ENCODE measurements at regions not wholly inside any gene's neighbourhood (a gene's known extent, or its start where the extent isn't known, plus 50 kb on each side); places are given as distances from the start of the nearest gene placed in this dataset.
"Not testable (repeated sequence)": the region's sequence is repeated elsewhere in the genome, so short reads cannot be mapped to it uniquely, and the experiment has no call there.

DNA sequence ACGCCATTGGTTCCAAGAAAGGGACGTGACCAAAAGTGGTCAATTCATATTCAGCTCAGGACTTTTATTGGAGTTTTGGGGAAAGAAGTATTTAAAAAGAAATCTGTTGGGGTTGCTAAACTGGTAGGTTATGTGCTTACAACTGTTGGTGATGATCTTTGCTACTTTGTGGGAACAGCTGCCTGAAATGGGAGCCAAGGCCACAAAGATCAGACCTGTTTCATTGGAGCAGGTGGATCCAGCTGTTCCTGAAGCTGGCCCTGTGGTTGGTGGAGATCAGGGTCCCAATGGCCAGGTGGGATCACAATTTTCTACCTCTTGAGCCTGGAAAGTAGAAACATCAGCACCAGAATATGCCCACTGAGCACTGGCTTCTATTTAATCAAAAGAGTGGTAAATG lies 144.5 kb downstream of the PSAT1 start:
- intact Hi-C loops (cut with micrococcal nuclease; ENCODE audit: unreplicated experiment), result no loop called here

DNA sequence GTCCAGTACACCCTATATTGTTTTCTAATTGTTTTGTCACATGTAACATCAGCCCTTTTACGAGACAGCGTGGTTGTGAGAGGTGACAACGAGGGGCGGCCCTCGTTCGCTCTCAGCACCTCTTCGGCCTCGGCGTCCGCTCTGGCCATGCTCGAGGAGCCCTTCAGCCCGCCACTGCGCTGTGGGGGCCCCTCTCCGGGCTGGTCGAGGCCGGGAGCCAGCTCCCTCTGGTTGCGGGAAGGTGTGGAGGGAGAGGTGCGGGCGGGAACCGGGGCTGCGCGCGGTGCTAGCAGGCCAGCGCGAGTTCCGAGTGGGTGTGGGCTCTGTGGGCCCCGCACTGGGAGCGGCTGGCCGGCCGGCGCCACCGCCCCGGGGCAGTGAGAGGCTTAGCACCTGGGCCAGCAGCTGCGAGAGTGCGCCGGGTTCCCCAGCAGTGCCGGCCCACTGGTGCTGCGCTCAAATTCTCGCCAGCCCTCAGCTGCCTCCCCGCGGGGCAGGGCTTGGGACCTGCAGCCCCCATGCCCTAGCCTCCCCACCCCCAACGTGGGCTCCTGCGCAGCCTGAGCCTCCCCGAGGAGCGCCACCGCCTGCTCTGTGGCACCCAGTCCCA lies 145.0 kb downstream of the PSAT1 start:
- CTCF ChIA-PET, result no interaction called here
- no TSS peak for BruUV-seq (replicated peaks)
- no peaks in the 10 kb centered on the region for H3K36me3 Mint-ChIP-seq (ENCODE audit: insufficient read depth, unreplicated experiment)
- TF ChIP-seq, protein P1, sequence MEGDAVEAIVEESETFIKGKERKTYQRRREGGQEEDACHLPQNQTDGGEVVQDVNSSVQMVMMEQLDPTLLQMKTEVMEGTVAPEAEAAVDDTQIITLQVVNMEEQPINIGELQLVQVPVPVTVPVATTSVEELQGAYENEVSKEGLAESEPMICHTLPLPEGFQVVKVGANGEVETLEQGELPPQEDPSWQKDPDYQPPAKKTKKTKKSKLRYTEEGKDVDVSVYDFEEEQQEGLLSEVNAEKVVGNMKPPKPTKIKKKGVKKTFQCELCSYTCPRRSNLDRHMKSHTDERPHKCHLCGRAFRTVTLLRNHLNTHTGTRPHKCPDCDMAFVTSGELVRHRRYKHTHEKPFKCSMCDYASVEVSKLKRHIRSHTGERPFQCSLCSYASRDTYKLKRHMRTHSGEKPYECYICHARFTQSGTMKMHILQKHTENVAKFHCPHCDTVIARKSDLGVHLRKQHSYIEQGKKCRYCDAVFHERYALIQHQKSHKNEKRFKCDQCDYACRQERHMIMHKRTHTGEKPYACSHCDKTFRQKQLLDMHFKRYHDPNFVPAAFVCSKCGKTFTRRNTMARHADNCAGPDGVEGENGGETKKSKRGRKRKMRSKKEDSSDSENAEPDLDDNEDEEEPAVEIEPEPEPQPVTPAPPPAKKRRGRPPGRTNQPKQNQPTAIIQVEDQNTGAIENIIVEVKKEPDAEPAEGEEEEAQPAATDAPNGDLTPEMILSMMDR (IDR thresholded peaks at IDR 0.05; ENCODE audit: unreplicated experiment), result no peak
- intact Hi-C loops (cut with micrococcal nuclease; ENCODE audit: unreplicated experiment), result no loop called here
- H3K9me3 Mint-ChIP-seq (ENCODE audit: low read depth, unreplicated experiment), result no peaks in the 10 kb centered on the region
- no peaks in the 10 kb centered on the region for H3K4me1 Mint-ChIP-seq (ENCODE audit: low read depth, unreplicated experiment)
- no peak overlapping the region for H3K27ac Mint-ChIP-seq (ENCODE audit: unreplicated experiment)
- peaks cover 45% of the 10 kb centered on the region for H3K27me3 Mint-ChIP-seq (ENCODE audit: unreplicated experiment)
- no peak overlapping the region for H3K4me3 Mint-ChIP-seq (ENCODE audit: low read depth, unreplicated experiment)
- DNase-seq, result no peak

More for the DNA sequence above, 144.5 kb downstream of the PSAT1 start:
- DNase-seq, result no peak
- H3K36me3 Mint-ChIP-seq (ENCODE audit: insufficient read depth, unreplicated experiment), result no peaks in the 10 kb centered on the region
- TF ChIP-seq, protein P1 (IDR thresholded peaks at IDR 0.05; ENCODE audit: unreplicated experiment), result no peak
- CTCF ChIA-PET, result no interaction called here
- no peaks in the 10 kb centered on the region for H3K9me3 Mint-ChIP-seq (ENCODE audit: low read depth, unreplicated experiment)
- H3K4me1 Mint-ChIP-seq (ENCODE audit: low read depth, unreplicated experiment), result no peaks in the 10 kb centered on the region
- no peak overlapping the region for H3K4me3 Mint-ChIP-seq (ENCODE audit: low read depth, unreplicated experiment)
- peaks cover 50% of the 10 kb centered on the region for H3K27me3 Mint-ChIP-seq (ENCODE audit: unreplicated experiment)
- no peak overlapping the region for H3K27ac Mint-ChIP-seq (ENCODE audit: unreplicated experiment)
- no TSS peak for BruUV-seq (replicated peaks)

DNA sequence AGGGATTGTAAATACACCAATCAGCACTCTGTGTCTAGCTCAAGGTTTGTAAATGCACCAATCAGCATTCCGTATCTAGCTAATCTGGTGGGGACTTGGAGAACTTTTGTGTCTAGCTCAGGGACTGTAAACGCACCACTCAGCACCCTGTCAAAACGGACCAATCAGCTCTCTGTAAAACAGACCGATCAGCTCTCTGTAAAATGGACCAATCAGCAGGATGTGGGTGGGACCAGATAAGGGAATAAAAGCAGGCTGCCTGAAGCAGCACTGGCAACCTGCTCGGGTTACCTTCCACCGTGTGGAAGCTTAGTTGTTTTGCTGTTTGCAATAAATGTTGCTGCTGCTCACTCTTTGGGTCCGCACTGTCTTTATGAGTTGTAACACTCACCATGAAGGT lies 145.7 kb downstream of the PSAT1 start:
- intact Hi-C loops (cut with micrococcal nuclease; ENCODE audit: unreplicated experiment); H3K4me1 Mint-ChIP-seq (ENCODE audit: low read depth, unreplicated experiment); DNase-seq; H3K27ac Mint-ChIP-seq (ENCODE audit: unreplicated experiment); H3K9me3 Mint-ChIP-seq (ENCODE audit: low read depth, unreplicated experiment); CTCF ChIA-PET; BruUV-seq (replicated peaks); H3K4me3 Mint-ChIP-seq (ENCODE audit: low read depth, unreplicated experiment); H3K36me3 Mint-ChIP-seq (ENCODE audit: insufficient read depth, unreplicated experiment): not testable (repeated sequence)
- H3K27me3 Mint-ChIP-seq (ENCODE audit: unreplicated experiment), result peaks cover 39% of the 10 kb centered on the region

DNA sequence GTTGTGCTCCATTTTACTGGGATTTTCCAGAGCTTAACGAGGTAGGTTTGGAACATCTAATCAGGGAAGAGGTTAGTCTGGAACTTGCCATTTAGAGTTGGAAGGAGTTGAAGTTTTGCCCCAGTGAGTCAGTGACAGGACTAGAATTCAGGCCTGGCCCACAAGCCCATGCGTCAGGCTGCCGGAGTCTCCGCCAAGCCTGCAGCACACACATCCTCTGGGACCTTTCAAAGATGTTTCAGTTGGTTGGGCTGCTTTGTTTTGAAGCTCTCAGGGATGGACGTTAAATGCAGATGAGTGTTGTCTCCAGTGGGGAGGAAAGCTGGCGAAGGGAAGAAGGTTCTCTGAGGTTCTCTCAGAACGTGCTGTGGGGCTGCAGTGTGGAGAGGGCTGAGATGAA lies 147.0 kb downstream of the PSAT1 start:
- TF ChIP-seq, protein P1 (IDR thresholded peaks at IDR 0.05; ENCODE audit: unreplicated experiment), result no peak
- Mint-ChIP-seq H3K9me3 (ENCODE audit: low read depth, unreplicated experiment) (no peaks in the 10 kb centered on the region), H3K4me1 (ENCODE audit: low read depth, unreplicated experiment) (no peaks in the 10 kb centered on the region), H3K36me3 (ENCODE audit: insufficient read depth, unreplicated experiment) (no peaks in the 10 kb centered on the region), H3K27me3 (ENCODE audit: unreplicated experiment) (peaks cover 25% of the 10 kb centered on the region), H3K27ac (ENCODE audit: unreplicated experiment) (no peak overlapping the region), H3K4me3 (ENCODE audit: low read depth, unreplicated experiment) (no peak overlapping the region)
- no TSS peak for BruUV-seq (replicated peaks)
- intact Hi-C loops (cut with micrococcal nuclease; ENCODE audit: unreplicated experiment), result no loop called here
- DNase-seq, result no peak
- CTCF ChIA-PET, result no interaction called here

DNA sequence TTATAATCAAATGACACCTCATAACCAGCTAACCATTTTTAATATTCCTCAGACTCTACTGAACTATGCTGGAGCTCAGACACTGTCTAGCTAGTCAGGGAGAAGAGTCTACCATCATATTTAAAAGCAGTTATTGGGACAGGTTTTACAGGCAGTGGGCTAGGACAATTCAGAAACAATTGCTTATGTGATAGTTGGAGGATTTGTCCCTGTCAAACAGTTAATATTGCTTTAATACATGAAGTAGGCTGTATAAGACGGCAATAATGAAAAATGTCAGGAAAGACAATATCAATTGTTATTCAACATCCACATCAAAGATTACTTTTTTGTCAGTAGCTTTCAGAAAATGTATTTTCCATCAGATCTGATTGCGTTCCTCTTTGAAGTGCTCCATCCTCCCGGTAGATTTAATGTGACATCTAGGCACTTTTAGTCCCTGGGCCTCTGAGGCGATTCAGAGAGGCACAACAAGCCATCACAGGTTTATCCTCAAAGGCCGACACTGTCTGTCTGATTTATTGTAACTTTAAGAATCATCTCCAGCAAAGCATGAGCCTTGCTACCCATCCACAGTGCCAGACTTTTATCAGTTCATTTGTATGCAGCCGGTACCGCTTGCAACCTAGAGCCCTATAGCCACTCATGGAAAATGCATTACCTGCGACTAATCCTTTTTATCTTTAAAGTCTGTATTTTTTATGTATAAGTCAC lies 152.2 kb downstream of the PSAT1 start:
- Mint-ChIP-seq H3K4me3 (ENCODE audit: low read depth, unreplicated experiment) (no peak overlapping the region), H3K27ac (ENCODE audit: unreplicated experiment) (no peak overlapping the region), H3K9me3 (ENCODE audit: low read depth, unreplicated experiment) (no peaks in the 10 kb centered on the region), H3K27me3 (ENCODE audit: unreplicated experiment) (peaks cover 32% of the 10 kb centered on the region), H3K4me1 (ENCODE audit: low read depth, unreplicated experiment) (no peaks in the 10 kb centered on the region), H3K36me3 (ENCODE audit: insufficient read depth, unreplicated experiment) (no peaks in the 10 kb centered on the region)
- BruUV-seq (replicated peaks), result no TSS peak
- CTCF ChIA-PET, result interaction anchor here (0.6 kb wide), 2 partner anchors 54 to 59 kb away, joined by 3 to 4 read pairs; no protein-coding TSS in a partner anchor
- DNase-seq, result no peak
- TF ChIP-seq, protein P1 (IDR thresholded peaks at IDR 0.05; ENCODE audit: unreplicated experiment), result no peak
- intact Hi-C loops (cut with micrococcal nuclease; ENCODE audit: unreplicated experiment), result no loop called here
